Uterus (tissue), 2 donors: ENCODE measurements at regions not wholly inside any gene's neighbourhood (a gene's known extent, or its start where the extent isn't known, plus 50 kb on each side); places are given as distances from the start of the nearest gene placed in this dataset.

ENCODE experiments used
- CTCF ChIP-seq, 4 experiments: fragments of 200-600 bp in 2 of 4; fragments of 450-650 bp in 2 of 4; sonication (generic) in 2 of 4; IDR thresholded peaks; one replicate each; pipeline ENCODE4 v1.5.1; 2016 to 2019; ENCODE audit warnings: antibody characterized with exemption in 4 of 4, mild to moderate bottlenecking in 2 of 4, moderate library complexity in 1 of 4
- POLR2A ChIP-seq, 2 donors: fragments of 450-650 bp; IDR thresholded peaks; one replicate each; pipeline ENCODE4 v1.6.1; 2016; ENCODE audit warnings: antibody characterized with exemption in 2 of 2, mild to moderate bottlenecking in 1 of 2, moderate library complexity in 1 of 2

GRCh38 chr22:48569476-48570233 is 1258.0 kb downstream of the BRD1 start:
- no peak for TF ChIP-seq CTCF (IDR thresholded peaks at IDR 0.05)
- TF ChIP-seq POLR2A (IDR thresholded peaks at IDR 0.05), result no peak
